ENCODE measurements at regions not wholly inside any gene's neighbourhood (a gene's known extent, or its start where the extent isn't known, plus 50 kb on each side); places are given as distances from the start of the nearest gene placed in this dataset.

- TF ChIP-seq CTCF (IDR thresholded peaks at IDR 0.05) = no peak
- no peak for TF ChIP-seq POLR2AphosphoS5 (IDR thresholded peaks at IDR 0.05)
These were observed 89.4 kb upstream of the TMEM26 start for GRCh38 chr10:61542596-61542995.

All from sigmoid colon (tissue), 4 donors.